ENCODE measurements at regions not wholly inside any gene's neighbourhood (a gene's known extent, or its start where the extent isn't known, plus 50 kb on each side); places are given as distances from the start of the nearest gene placed in this dataset.

GRCh38 chr2:125280265-125280664, 1255.2 kb downstream of the CNTNAP5 start:
- H3K4me3 ChIP-seq (ENCODE audit: low read depth, low read length) = no peak overlapping the region
- no peak for TF ChIP-seq CTCF (IDR thresholded peaks at IDR 0.05; ENCODE audit: borderline replicate concordance, insufficient read depth, low read depth, low read length)

- H3K4me3 ChIP-seq (ENCODE audit: low read depth, low read length) = no peak overlapping the region
- no peak for TF ChIP-seq CTCF (IDR thresholded peaks at IDR 0.05; ENCODE audit: borderline replicate concordance, insufficient read depth, low read depth, low read length)
Measured at GRCh38 chr2:125281242-125281641, 1256.2 kb downstream of the CNTNAP5 start.

- TF ChIP-seq CTCF (IDR thresholded peaks at IDR 0.05; ENCODE audit: borderline replicate concordance, insufficient read depth, low read depth, low read length) = no peak
- no peak overlapping the region for H3K4me3 ChIP-seq (ENCODE audit: low read depth, low read length)
Measured at GRCh38 chr2:125296742-125297141, 1271.7 kb downstream of the CNTNAP5 start.

- TF ChIP-seq CTCF (IDR thresholded peaks at IDR 0.05; ENCODE audit: borderline replicate concordance, insufficient read depth, low read depth, low read length) = no peak
- H3K4me3 ChIP-seq (ENCODE audit: low read depth, low read length) = no peak overlapping the region
Measured at GRCh38 chr2:125310657-125311364, 1285.7 kb downstream of the CNTNAP5 start.

- H3K4me3 ChIP-seq (ENCODE audit: low read depth, low read length) = no peak overlapping the region
- no peak for TF ChIP-seq CTCF (IDR thresholded peaks at IDR 0.05; ENCODE audit: borderline replicate concordance, insufficient read depth, low read depth, low read length)
Measured at GRCh38 chr2:125312342-125312741, 1287.3 kb downstream of the CNTNAP5 start.

- TF ChIP-seq CTCF (IDR thresholded peaks at IDR 0.05; ENCODE audit: borderline replicate concordance, insufficient read depth, low read depth, low read length) = no peak
- H3K4me3 ChIP-seq (ENCODE audit: low read depth, low read length) = no peak overlapping the region
Measured at GRCh38 chr2:125313806-125314205, 1288.7 kb downstream of the CNTNAP5 start.

- no peak for TF ChIP-seq CTCF (IDR thresholded peaks at IDR 0.05; ENCODE audit: borderline replicate concordance, insufficient read depth, low read depth, low read length)
- no peak overlapping the region for H3K4me3 ChIP-seq (ENCODE audit: low read depth, low read length)
Measured at GRCh38 chr2:125318740-125319139, 1293.7 kb downstream of the CNTNAP5 start.
